Caco-2 (cell line): ENCODE measurements at regions not wholly inside any gene's neighbourhood (a gene's known extent, or its start where the extent isn't known, plus 50 kb on each side); places are given as distances from the start of the nearest gene placed in this dataset.
A peak's percentile ranks its signal among the peaks of the same experiment; 100 is the strongest.

ENCODE experiments used
- BruUV-seq: library from RNA; stranded (reverse); fragments of 400-500 nt; replicated peaks from 2 replicates; lab custom pipeline; 2021; lab: Mats Ljungman, UMichigan
- CTCF ChIA-PET: fragments of 300-600 bp; sonication (Branson Sonifier 250); formaldehyde crosslinking; loops from one replicate; lab custom pipeline; 2022; ENCODE audit warnings: antibody characterized with exemption; lab: Charles Lee
- POLR2A ChIA-PET: fragments of 300-600 bp; sonication (Branson Sonifier 250); formaldehyde crosslinking; loops from one replicate; lab custom pipeline; 2022; ENCODE audit warnings: antibody characterized with exemption; lab: Charles Lee
- DNase-seq, 2 experiments: peaks; one replicate each; pipeline versions ENCODE4 v3.0.0 to v3.0.0-alpha.2; 2020 to 2022
- H3K27me3 ChIP-seq: replicated peaks from 2 replicates; pipeline ENCODE4 v1.6.0; 2011; ENCODE audit warnings: low read length; ENCODE audit not compliant: control insufficient read depth, insufficient read depth
- H3K36me3 ChIP-seq: 2 replicates; pipeline ENCODE4 v1.5.1; 2011; ENCODE audit warnings: low read length; ENCODE audit not compliant: control insufficient read depth, insufficient read depth
- H3K4me1 ChIP-seq: fragments of 250-450 bp; sonication (Bioruptor Pico); 2 replicates; pipeline ENCODE4 v1.5.1; 2020; ENCODE audit warnings: mild to moderate bottlenecking
- H3K4me3 ChIP-seq: 2 replicates; pipeline ENCODE4 v1.5.1; 2011; ENCODE audit warnings: low read depth, mild to moderate bottlenecking, control low read depth, low read length
- H3K9me3 ChIP-seq: fragments of 250-450 bp; sonication (Bioruptor Pico); 2 replicates; pipeline ENCODE4 v1.5.1; 2020; ENCODE audit warnings: mild to moderate bottlenecking, moderate library complexity
- H3K27ac Mint-ChIP-seq: one replicate; pipeline ENCODE4 v1.8.0; 2022; ENCODE audit warnings: mixed read lengths; ENCODE audit not compliant: unreplicated experiment
- H3K27me3 Mint-ChIP-seq: one replicate; pipeline ENCODE4 v1.8.0; 2022; ENCODE audit warnings: mixed read lengths; ENCODE audit not compliant: insufficient read depth, unreplicated experiment
- H3K36me3 Mint-ChIP-seq: one replicate; pipeline ENCODE4 v1.8.0; 2022; ENCODE audit warnings: mild to moderate bottlenecking, mixed read lengths; ENCODE audit not compliant: insufficient read depth, unreplicated experiment
- H3K4me1 Mint-ChIP-seq: one replicate; pipeline ENCODE4 v1.8.0; 2022; ENCODE audit warnings: low read depth, mixed read lengths; ENCODE audit not compliant: unreplicated experiment
- H3K4me3 Mint-ChIP-seq: one replicate; pipeline ENCODE4 v1.8.0; 2022; ENCODE audit warnings: mild to moderate bottlenecking, moderate library complexity, mixed read lengths; ENCODE audit not compliant: unreplicated experiment
- H3K9me3 Mint-ChIP-seq: one replicate; pipeline ENCODE4 v1.8.0; 2022; ENCODE audit warnings: mixed read lengths; ENCODE audit not compliant: unreplicated experiment
- CTCF ChIP-seq, 2 experiments: fragments of 200-600 bp in 1 of 2; IDR thresholded peaks; 1 replicate in 1 of 2; 2 replicates in 1 of 2; pipeline versions ENCODE4 v1.5.1 to v1.8.0; 2011 to 2022; ENCODE audit warnings: antibody characterized with exemption in 1 of 2, control low read depth in 1 of 2, inconsistent platforms in 1 of 2, low read depth in 1 of 2, low read length in 1 of 2, mild to moderate bottlenecking in 1 of 2, moderate library complexity in 1 of 2; ENCODE audit not compliant: insufficient read depth in 1 of 2, severe bottlenecking in 1 of 2, unreplicated experiment in 1 of 2
- intact Hi-C: fragments of 100-400 bp; cut with micrococcal nuclease; formaldehyde crosslinking; loops from one replicate; pipeline ENCODE4 v1.10.0; 2022; ENCODE audit not compliant: unreplicated experiment

- H3K36me3 ChIP-seq, result no peaks in the 10 kb centered on the region
- peaks cover 12% of the 10 kb centered on the region for H3K9me3 Mint-ChIP-seq
- CTCF ChIA-PET, result no interaction called here
- intact Hi-C loops, result no loop called here
- no peaks in the 10 kb centered on the region for H3K4me1 ChIP-seq
- H3K27ac Mint-ChIP-seq, result no peak overlapping the region
- POLR2A ChIA-PET, result no interaction called here
- no peaks in the 10 kb centered on the region for H3K27me3 Mint-ChIP-seq
- H3K9me3 ChIP-seq, result no peaks in the 10 kb centered on the region
- H3K4me1 Mint-ChIP-seq, result no peaks in the 10 kb centered on the region
- BruUV-seq, result no TSS peak
- H3K36me3 Mint-ChIP-seq, result no peaks in the 10 kb centered on the region
- no peak overlapping the region for H3K4me3 ChIP-seq
- DNase-seq, result no peak
- H3K27me3 ChIP-seq, result no peaks in the 10 kb centered on the region
- no peak for TF ChIP-seq CTCF (IDR thresholded peaks at IDR 0.05; ENCODE audit: insufficient read depth in 1 of 2, low read depth in 1 of 2, low read length in 1 of 2, severe bottlenecking in 1 of 2, unreplicated experiment in 1 of 2)
- H3K4me3 Mint-ChIP-seq, result no peak overlapping the region
Measured at GRCh38 chr12:73506611-73507010, 1031.0 kb upstream of the ATXN7L3B start.

GRCh38 chr12:73514672-73515071, 1023.0 kb upstream of the ATXN7L3B start:
- TF ChIP-seq CTCF (IDR thresholded peaks at IDR 0.05; ENCODE audit: insufficient read depth in 1 of 2, low read depth in 1 of 2, low read length in 1 of 2, severe bottlenecking in 1 of 2, unreplicated experiment in 1 of 2), result peak; percentile 23 to 41
- peak in 1 of 2 experiments; percentile 26 for DNase-seq
- Histone ChIP-seq H3K4me1 (no peaks in the 10 kb centered on the region), H3K4me3 (no peak overlapping the region), H3K9me3 (no peaks in the 10 kb centered on the region), H3K27me3 (no peaks in the 10 kb centered on the region), H3K36me3 (no peaks in the 10 kb centered on the region)
- Mint-ChIP-seq H3K27me3 (no peaks in the 10 kb centered on the region), H3K27ac (no peak overlapping the region), H3K36me3 (no peaks in the 10 kb centered on the region), H3K4me3 (no peak overlapping the region), H3K4me1 (no peaks in the 10 kb centered on the region), H3K9me3 (no peaks in the 10 kb centered on the region)
- CTCF ChIA-PET, result no interaction called here
- POLR2A ChIA-PET, result no interaction called here
- BruUV-seq, result no TSS peak
- intact Hi-C loops, result no loop called here

GRCh38 chr12:73517859-73518258, 1019.8 kb upstream of the ATXN7L3B start:
- TF ChIP-seq CTCF (IDR thresholded peaks at IDR 0.05; ENCODE audit: insufficient read depth in 1 of 2, low read depth in 1 of 2, low read length in 1 of 2, severe bottlenecking in 1 of 2, unreplicated experiment in 1 of 2), result no peak
- no peak for DNase-seq
- H3K27me3 Mint-ChIP-seq, result no peaks in the 10 kb centered on the region
- no peaks in the 10 kb centered on the region for H3K27me3 ChIP-seq
- no peaks in the 10 kb centered on the region for H3K4me1 Mint-ChIP-seq
- POLR2A ChIA-PET, result no interaction called here
- H3K4me1 ChIP-seq, result no peaks in the 10 kb centered on the region
- peaks cover 14% of the 10 kb centered on the region for H3K9me3 Mint-ChIP-seq
- H3K27ac Mint-ChIP-seq, result no peak overlapping the region
- no peak overlapping the region for H3K4me3 ChIP-seq
- intact Hi-C loops, result no loop called here
- no peaks in the 10 kb centered on the region for H3K9me3 ChIP-seq
- BruUV-seq, result no TSS peak
- H3K36me3 ChIP-seq, result no peaks in the 10 kb centered on the region
- H3K36me3 Mint-ChIP-seq, result no peaks in the 10 kb centered on the region
- H3K4me3 Mint-ChIP-seq, result no peak overlapping the region
- CTCF ChIA-PET, result no interaction called here
